Superior temporal gyrus (tissue), 1 donor: ENCODE measurements at regions not wholly inside any gene's neighbourhood (a gene's known extent, or its start where the extent isn't known, plus 50 kb on each side); places are given as distances from the start of the nearest gene placed in this dataset.

Experiments used
- DNase-seq: peaks from one replicate; pipeline ENCODE4 v3.0.0-alpha.2; 2016; ENCODE audit errors: extremely low spot score

- no peak for DNase-seq
Observed at GRCh38 chr7:50209461-50210135, 94.9 kb upstream of the IKZF1 start.

DNA sequence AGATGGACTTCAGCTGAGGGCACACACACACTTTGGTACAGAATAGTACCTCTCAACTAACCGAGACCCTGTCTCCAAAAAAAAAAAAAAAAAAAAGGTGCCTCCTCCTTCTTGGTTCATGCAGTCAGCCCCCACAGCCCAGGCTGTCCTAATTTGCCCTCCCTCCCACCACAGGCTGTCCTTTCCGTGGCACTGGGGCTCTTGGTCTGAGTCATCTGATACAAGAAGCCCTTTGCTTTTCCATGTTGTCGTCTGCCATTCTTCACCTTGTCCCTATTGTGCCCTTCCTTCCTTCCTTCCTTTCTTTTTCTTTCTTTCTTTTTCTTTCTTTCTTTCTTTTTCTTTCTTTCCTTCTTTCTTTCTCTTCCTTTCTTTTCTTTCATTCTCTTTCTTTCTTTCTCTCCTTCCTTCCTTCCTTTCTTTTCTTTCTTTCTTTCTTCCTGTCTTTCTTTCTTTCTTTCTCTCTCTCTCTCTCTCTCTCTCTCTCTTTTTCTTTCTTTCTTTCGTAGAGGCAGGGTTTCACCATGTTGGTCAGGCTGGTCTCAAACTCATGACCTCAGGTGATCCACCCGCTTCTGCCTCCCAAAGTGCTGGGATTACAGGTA is 96.0 kb upstream of the IKZF1 start:
- DNase-seq = no peak

DNA sequence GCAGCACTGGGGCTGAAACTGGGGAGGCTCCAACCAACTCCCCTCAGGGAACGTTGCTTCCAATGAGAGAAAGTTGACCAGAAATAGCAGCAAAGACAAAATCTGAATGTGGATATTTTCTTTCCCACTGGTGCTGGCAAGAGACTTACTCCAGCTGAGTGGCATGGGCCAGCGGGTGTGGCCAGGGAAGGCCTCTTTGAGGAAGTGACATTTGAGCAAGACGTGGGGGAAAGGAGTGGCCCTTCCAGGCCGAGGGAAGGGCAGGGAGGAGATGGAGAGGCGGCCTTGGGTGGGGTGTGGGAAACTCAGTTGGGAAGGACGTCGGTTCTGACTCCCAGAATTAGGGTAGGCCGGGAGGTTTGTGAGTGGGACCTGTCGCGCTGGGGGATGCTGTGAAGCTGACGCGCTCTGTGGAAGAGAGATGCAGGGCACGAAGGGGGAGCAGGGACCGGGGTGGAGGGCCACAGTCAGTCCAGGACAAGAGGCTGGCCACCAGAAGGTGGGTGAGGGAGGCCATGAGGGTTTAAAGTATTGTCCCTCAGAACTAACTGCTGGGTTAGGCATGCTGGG is 96.7 kb upstream of the IKZF1 start:
- DNase-seq = no peak

GRCh38 chr7:50207251-50207564 is 97.3 kb upstream of the IKZF1 start:
- no peak for DNase-seq

DNA sequence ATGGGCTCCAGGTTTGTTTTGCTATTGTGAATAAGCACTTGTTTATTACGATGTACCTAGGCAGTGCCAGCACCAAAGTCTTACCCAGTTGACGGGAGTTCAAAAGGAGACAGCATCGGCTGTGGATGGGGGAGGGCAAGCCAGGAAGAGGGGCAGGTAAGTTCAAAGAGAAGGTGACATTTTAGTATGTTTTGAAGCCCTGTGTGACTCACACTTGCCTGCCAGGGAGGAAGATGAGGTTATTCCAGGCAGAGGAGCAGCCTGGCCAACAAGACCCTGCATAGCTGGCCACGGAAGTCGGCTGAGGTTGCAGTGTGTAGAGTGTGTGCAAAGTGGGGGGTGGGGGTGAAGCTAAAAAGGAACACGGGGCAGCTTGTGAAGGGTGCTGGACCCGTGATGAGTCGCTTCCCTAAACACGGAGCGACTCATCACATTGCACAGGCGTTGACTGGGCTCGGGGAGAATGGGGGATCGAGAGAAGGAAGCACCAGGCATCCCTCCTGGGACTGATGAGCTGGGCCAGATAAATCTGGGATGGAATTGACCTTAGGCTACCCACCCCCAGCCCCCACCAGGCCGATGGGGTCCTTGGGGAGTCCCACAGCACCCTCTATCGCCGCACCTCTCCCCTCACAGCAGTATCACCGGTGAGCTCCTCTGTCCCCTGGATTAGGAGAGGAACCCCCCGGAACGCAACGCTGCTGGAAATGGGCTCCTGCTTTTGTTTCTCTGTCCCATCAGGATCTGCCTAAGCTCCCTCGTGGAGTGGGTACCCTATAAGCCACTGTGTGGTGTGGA is 97.9 kb upstream of the IKZF1 start:
- no peak for DNase-seq

GRCh38 chr7:50205011-50205410 is 99.5 kb upstream of the IKZF1 start:
- no peak for DNase-seq

DNA sequence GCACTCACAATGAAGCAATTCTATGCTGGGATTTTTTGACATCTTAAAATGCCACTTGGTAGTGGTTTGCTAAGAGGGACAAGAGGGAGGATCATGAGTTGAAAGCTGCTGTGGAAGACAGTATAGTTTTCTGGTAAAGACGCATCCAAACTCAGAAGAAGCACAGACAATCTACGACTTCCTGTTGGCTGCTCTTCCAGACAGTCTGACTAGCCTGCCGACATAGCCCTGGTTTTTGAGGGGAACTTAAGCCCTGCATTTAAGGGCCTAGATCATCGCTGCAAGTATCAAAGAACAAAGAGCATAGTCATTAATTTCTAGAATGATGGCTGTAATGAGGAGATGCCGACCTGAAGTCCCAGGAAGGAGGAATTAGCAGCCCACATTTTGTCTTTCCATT is 99.9 kb upstream of the IKZF1 start:
- DNase-seq = no peak

DNA sequence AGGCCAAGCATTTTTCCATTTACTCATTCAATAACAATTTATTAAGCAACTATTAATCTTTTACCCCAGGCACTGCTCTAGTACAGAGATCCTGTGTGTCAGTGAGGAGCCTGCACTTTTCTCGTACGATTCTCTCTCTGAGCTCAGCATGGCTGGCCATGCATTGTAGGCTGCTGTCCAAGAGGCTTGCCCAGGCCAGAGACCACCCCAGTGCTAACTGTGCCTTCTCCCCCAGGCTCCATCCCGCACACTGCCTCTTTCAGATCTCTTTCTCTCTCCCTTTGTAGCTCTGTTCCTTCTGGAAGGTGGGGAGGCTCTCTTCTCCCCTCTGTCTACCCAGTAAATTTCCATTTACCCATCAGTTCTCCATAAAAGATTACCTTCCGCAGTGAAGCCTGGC is 101.0 kb upstream of the IKZF1 start:
- DNase-seq = no peak

GRCh38 chr7:50202052-50202555 is 102.4 kb upstream of the IKZF1 start:
- no peak for DNase-seq

DNA sequence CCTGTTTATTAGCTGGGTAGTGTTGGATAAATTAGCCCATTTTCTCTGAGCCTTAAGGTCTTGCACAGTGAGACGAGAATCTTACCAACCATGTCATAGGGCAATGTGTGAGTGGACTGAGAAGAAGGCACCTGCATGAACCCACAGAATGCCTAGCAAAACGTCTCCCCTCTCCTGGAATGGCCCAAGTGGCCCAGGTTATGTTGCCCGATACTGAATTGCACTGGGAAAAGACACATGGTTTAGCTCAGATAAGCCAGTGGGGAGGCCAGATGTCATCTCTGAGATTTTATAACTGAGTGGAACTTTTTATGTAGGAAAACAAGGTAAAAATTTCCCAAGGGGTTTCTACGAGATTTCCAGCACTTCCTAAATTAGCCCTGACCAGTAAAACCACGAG is 104.7 kb upstream of the IKZF1 start:
- no peak for DNase-seq

- DNase-seq = no peak
Observed at GRCh38 chr7:50197549-50197948, 104.5 kb upstream of the ZPBP start.

DNA sequence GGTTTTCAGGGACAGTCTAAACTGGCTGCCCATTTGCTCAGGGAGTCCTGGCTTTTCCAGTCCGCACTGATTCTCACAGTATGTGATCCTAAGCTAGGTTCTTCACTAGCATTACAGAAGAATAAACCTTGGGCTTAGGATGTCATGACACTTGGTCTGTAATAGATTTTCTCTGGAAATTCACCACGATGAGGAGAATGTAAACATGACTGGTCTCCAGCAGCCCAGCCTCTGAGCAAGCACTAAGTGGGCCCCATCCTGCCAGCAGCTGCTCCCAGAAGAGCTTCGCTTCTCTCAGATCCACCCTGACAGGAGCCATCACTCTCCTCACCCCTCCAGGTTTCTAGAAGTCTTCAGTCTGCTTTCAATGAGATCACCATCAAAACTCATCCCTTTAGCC is 103.7 kb upstream of the ZPBP start:
- DNase-seq = no peak

GRCh38 chr7:50190776-50191175 is 97.7 kb upstream of the ZPBP start:
- peak; percentile 27 for DNase-seq

GRCh38 chr7:50189371-50189770 is 96.3 kb upstream of the ZPBP start:
- DNase-seq = no peak

DNA sequence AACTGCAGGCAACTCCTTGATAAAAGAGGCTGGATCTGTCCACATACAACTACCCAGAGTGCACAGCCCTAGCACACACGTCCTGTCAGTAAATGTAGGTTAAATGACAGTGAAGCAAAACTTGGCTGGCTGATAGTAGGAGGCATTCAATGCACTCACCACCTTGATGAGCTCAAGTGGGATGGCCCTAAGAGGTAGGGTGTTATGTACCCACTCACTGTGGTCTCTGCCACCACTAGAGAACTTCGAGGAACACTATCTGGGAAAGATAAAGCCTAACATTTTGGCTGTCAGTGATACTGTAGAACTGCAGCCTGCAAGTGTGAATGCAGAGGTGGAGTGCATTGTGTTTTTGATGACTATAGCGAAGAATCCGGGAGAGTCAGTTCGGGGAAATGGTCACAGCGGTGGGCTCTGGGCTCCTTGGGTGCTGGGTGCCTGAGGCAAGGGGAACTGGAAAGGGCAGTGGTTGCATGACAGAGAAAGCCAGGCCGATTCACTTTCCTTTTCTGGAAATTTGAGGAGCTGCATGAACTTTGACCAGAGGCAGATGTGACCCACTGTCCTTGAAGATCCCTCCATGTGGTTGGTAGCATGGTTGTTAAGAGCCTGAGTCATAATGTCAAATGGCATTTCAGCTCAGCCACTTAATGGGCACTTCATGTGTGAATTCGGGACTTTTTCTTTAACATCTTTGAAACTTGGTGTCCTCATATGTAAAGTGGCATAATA is 93.1 kb upstream of the ZPBP start:
- DNase-seq = no peak

- no peak for DNase-seq
Observed at GRCh38 chr7:50185208-50185607, 92.2 kb upstream of the ZPBP start.

- DNase-seq = no peak
Observed at GRCh38 chr7:50184271-50184990, 91.4 kb upstream of the ZPBP start.

GRCh38 chr7:50182759-50183158 is 89.7 kb upstream of the ZPBP start:
- no peak for DNase-seq

DNA sequence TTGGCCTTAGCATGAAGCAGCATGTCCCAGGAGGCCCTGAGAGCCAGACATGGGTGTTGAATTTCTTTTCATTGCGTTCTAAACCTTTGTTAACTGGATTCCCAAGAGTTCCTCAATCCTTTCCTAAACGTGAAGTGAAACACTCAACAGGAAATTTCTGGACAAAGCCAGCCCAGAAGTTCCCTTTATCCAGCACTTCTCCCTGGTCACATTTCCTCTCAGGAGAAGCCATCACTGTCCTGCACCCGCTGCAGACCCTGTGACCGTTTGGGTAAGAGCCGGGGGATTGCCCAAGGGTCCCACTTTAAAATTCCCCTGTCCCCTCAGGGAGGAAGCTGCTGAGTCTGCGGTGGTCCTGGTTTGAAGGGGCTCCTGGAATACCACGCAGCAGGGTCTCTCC is 88.0 kb upstream of the ZPBP start:
- no peak for DNase-seq

GRCh38 chr7:50178166-50178565 is 85.1 kb upstream of the ZPBP start:
- DNase-seq = no peak

DNA sequence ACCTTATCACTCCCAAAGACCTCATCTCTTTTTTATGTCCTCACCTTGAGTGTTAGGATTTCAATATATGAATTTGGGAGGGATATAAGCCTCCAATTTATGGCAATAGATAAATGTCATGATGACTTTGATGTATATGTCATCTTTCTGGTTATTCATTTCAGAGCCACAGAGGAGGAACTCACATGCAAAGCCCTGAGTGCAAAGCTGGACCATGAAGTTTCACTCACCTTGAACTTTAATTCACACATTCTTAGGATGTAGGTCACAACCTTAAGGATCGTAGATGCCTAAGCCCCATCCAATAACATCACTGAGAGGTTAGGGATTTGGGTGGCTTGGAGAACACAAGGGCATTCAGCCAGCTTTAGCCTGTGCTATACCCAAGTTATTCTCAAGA is 81.9 kb upstream of the ZPBP start:
- DNase-seq = no peak
